HCT116 (cell line): ENCODE measurements at regions not wholly inside any gene's neighbourhood (a gene's known extent, or its start where the extent isn't known, plus 50 kb on each side); places are given as distances from the start of the nearest gene placed in this dataset.

Experiments used
- ATAC-seq: fragments of 200-7000 bp; cut with Tn5 transposase; 2 replicates; pipeline ENCODE4 v1.9.1; 2020; ENCODE audit warnings: mild to moderate bottlenecking, moderate library complexity
- BruUV-seq: library from RNA; stranded (reverse); fragments of 400-500 nt; replicated peaks from 2 replicates; lab custom pipeline; 2021; lab: Mats Ljungman, UMichigan
- CTCF ChIA-PET: fragments of 300-600 bp; sonication (Branson Sonifier 250); formaldehyde crosslinking; loops from one replicate; lab custom pipeline; 2021; ENCODE audit warnings: antibody characterized with exemption; lab: Charles Lee
- POLR2A ChIA-PET: fragments of 300-600, 350-600 bp; sonication (Branson Sonifier 250); formaldehyde crosslinking; loops from one replicate; lab custom pipeline; 2021; ENCODE audit warnings: antibody characterized with exemption; lab: Charles Lee
- RAD21 ChIA-PET, 2 experiments: fragments of 300-600 bp; sonication (Branson Sonifier 250); formaldehyde crosslinking; loops; one replicate each; lab custom pipeline; 2023; ENCODE audit warnings: low total read pairs in 2 of 2; ENCODE audit not compliant: uncharacterized antibody in 2 of 2, unreplicated experiment in 2 of 2, low non-redundant PET in 1 of 2; lab: Charles Lee
- DNase-seq: peaks from one replicate; pipeline ENCODE4 v3.0.0-alpha.2; 2010; ENCODE audit warnings: low read depth, low spot score
- H2AFZ ChIP-seq: fragments of 200-600 bp; shearing (Covaris generic), sonication (generic); 2 replicates; pipeline ENCODE4 v1.6.1; 2017; ENCODE audit warnings: low read depth, mixed run types, mixed read lengths, antibody characterized with exemption, low read length; ENCODE audit not compliant: poor library complexity, severe bottlenecking
- H3K27ac ChIP-seq: 2 replicates; pipeline ENCODE4 v1.5.1; 2012; ENCODE audit warnings: low read depth, low read length
- H3K27me3 ChIP-seq: fragments of 200-600 bp; sonication (generic); 2 replicates; pipeline ENCODE4 v1.6.1; 2016; ENCODE audit warnings: mixed run types, low read length, mixed read lengths; ENCODE audit not compliant: insufficient read depth
- H3K36me3 ChIP-seq, 2 experiments: fragments of 200-500 bp in 1 of 2; fragments of 200-600 bp in 1 of 2; sonication (Bioruptor generic) in 1 of 2; sonication (generic) in 1 of 2; 2 replicates each; pipeline versions ENCODE4 v1.5.1 to v1.6.1; 2014 to 2016; ENCODE audit warnings: low read length in 2 of 2, inconsistent platforms in 1 of 2, mixed read lengths in 1 of 2, mixed run types in 1 of 2; ENCODE audit not compliant: insufficient read depth in 2 of 2, control insufficient read depth in 1 of 2
- H3K4me1 ChIP-seq, 2 experiments: fragments of 200-600 bp in 1 of 2; sonication (generic) in 1 of 2; 2 replicates each; pipeline versions ENCODE4 v1.5.1 to v1.6.1; 2012 to 2017; ENCODE audit warnings: low read length in 2 of 2, inconsistent platforms in 1 of 2, mild to moderate bottlenecking in 1 of 2, mixed read lengths in 1 of 2, mixed run types in 1 of 2, moderate library complexity in 1 of 2; ENCODE audit not compliant: insufficient read depth in 2 of 2, control insufficient read depth in 1 of 2
- H3K4me2 ChIP-seq: fragments of 200-600 bp; sonication (generic); 2 replicates; pipeline ENCODE4 v1.6.1; 2017; ENCODE audit warnings: mixed run types, low read length, mixed read lengths
- H3K4me3 ChIP-seq, 2 experiments: fragments of 200-600 bp in 1 of 2; sonication (generic) in 1 of 2; replicated peaks in 1 of 2; 2 replicates each; pipeline ENCODE4 v1.5.1; 2011 to 2016; ENCODE audit warnings: low read length in 2 of 2, control low read depth in 1 of 2, low read depth in 1 of 2, mild to moderate bottlenecking in 1 of 2, mixed read lengths in 1 of 2, mixed run types in 1 of 2
- H3K79me2 ChIP-seq: fragments of 200-600 bp; sonication (generic); 2 replicates; pipeline ENCODE4 v1.6.1; 2017; ENCODE audit warnings: mild to moderate bottlenecking, mixed run types, low read length, moderate library complexity, mixed read lengths; ENCODE audit not compliant: insufficient read depth
- H3K9ac ChIP-seq: fragments of 200-600 bp; sonication (generic); 2 replicates; pipeline ENCODE4 v1.6.1; 2016; ENCODE audit warnings: low read length, mixed read lengths
- H3K9me2 ChIP-seq: fragments of 200-600 bp; sonication (generic), shearing (Covaris generic); 2 replicates; pipeline ENCODE4 v1.6.1; 2017; ENCODE audit warnings: mixed run types, mild to moderate bottlenecking, moderate library complexity; ENCODE audit not compliant: insufficient read depth
- H3K9me3 ChIP-seq, 2 experiments: fragments of 200-500 bp in 1 of 2; fragments of 200-600 bp in 1 of 2; sonication (Bioruptor generic) in 1 of 2; sonication (generic) in 1 of 2; 2 replicates each; pipeline ENCODE4 v1.6.1; 2014 to 2017; ENCODE audit warnings: low read length in 2 of 2, mixed read lengths in 2 of 2, inconsistent platforms in 1 of 2, low read depth in 1 of 2, mild to moderate bottlenecking in 1 of 2, mixed run types in 1 of 2, moderate library complexity in 1 of 2; ENCODE audit not compliant: control insufficient read depth in 1 of 2, insufficient read depth in 1 of 2
- H4K20me1 ChIP-seq: fragments of 200-600 bp; sonication (generic), shearing (Covaris generic); 2 replicates; pipeline ENCODE4 v1.6.1; 2017; ENCODE audit warnings: mixed run types, mild to moderate bottlenecking, moderate library complexity; ENCODE audit not compliant: insufficient read depth
- CBX3 ChIP-seq: IDR thresholded peaks from 2 replicates; pipeline ENCODE4 v1.6.1; 2012; ENCODE audit warnings: low read depth
- CEBPB ChIP-seq: IDR thresholded peaks from 2 replicates; pipeline ENCODE4 v1.6.1; 2012; ENCODE audit warnings: low read depth
- CTCF ChIP-seq, 3 experiments: fragments of 200-600 bp in 1 of 3; sonication (generic) in 1 of 3; IDR thresholded peaks in 2 of 3; conservative IDR thresholded peaks in 1 of 3; 2 replicates each; pipeline ENCODE4 v1.5.1; 2012 to 2017; ENCODE audit warnings: low read depth in 2 of 3, low read length in 2 of 3, antibody characterized with exemption in 1 of 3, borderline replicate concordance in 1 of 3, control low read depth in 1 of 3, mild to moderate bottlenecking in 1 of 3, mixed read lengths in 1 of 3, mixed run types in 1 of 3, moderate library complexity in 1 of 3; ENCODE audit not compliant: insufficient read depth in 1 of 3
- EGR1 ChIP-seq: IDR thresholded peaks from 2 replicates; pipeline ENCODE4 v1.6.1; 2012; ENCODE audit warnings: low read depth
- EZH2phosphoT487 ChIP-seq: fragments of 200-600 bp; IDR thresholded peaks from 2 replicates; pipeline ENCODE4 v1.6.1; 2018; ENCODE audit warnings: antibody characterized with exemption, borderline replicate concordance
- POLR2AphosphoS5 ChIP-seq: IDR thresholded peaks from 2 replicates; pipeline ENCODE4 v1.6.1; 2011; ENCODE audit warnings: mild to moderate bottlenecking, low read depth, low read length, moderate library complexity
- REST ChIP-seq: IDR thresholded peaks from 2 replicates; pipeline ENCODE4 v1.6.1; 2012; ENCODE audit warnings: low read depth
- SIN3A ChIP-seq: IDR thresholded peaks from 2 replicates; pipeline ENCODE4 v1.6.1; 2012; ENCODE audit warnings: low read depth
- ZBTB33 ChIP-seq: IDR thresholded peaks from 2 replicates; pipeline ENCODE4 v1.6.1; 2011; ENCODE audit warnings: mild to moderate bottlenecking, low read length, moderate library complexity; ENCODE audit not compliant: insufficient replicate concordance; ENCODE audit errors: extremely low read depth
- ZNF274 ChIP-seq: fragments of 200-500 bp; sonication (Bioruptor generic); IDR thresholded peaks from 2 replicates; pipeline ENCODE4 v1.6.1; 2014; ENCODE audit warnings: mild to moderate bottlenecking, low read depth, low read length, inconsistent platforms
- intact Hi-C: fragments of 100-400 bp; cut with micrococcal nuclease; formaldehyde crosslinking; loops from 2 replicates; pipeline ENCODE4 v1.10.0; 2022

- H3K27me3 ChIP-seq, result peaks cover 7% of the 10 kb centered on the region
- H3K9me2 ChIP-seq, result no peaks in the 10 kb centered on the region
- ATAC-seq (no peak), DNase-seq (no peak)
- ChIA-PET CTCF (no interaction called here), RAD21 (no interaction called here), POLR2A (no interaction called here)
- no peaks in the 10 kb centered on the region for H3K36me3 ChIP-seq
- H3K9me3 ChIP-seq, result no peaks in the 10 kb centered on the region
- intact Hi-C loops, result no loop called here
- no peak overlapping the region for H3K9ac ChIP-seq
- H4K20me1 ChIP-seq, result no peaks in the 10 kb centered on the region
- H2AFZ ChIP-seq, result no peak overlapping the region
- no peak overlapping the region for H3K4me2 ChIP-seq
- no peak for TF ChIP-seq CEBPB
- no peak for TF ChIP-seq SIN3A
- TF ChIP-seq ZBTB33, result no peak
- no peak for TF ChIP-seq ZNF274
- no peak for TF ChIP-seq POLR2AphosphoS5
- no peak for TF ChIP-seq EZH2phosphoT487
- TF ChIP-seq EGR1, result no peak
- TF ChIP-seq REST, result no peak
- TF ChIP-seq CTCF (IDR thresholded peaks at IDR 0.05 in 2 of 3, conservative IDR thresholded peaks at IDR 0.05 in 1 of 3; ENCODE audit: borderline replicate concordance in 1 of 3, insufficient read depth in 1 of 3, low read depth in 2 of 3, low read length in 2 of 3), result no peak
- TF ChIP-seq CBX3, result no peak
- H3K79me2 ChIP-seq, result no peaks in the 10 kb centered on the region
- no peak overlapping the region for H3K27ac ChIP-seq
- H3K4me1 ChIP-seq, result no peaks in the 10 kb centered on the region
- no TSS peak for BruUV-seq
- H3K4me3 ChIP-seq, result no peak overlapping the region
Observed at GRCh38 chr2:217288472-217289063, 428.7 kb upstream of the TNP1 start.
